AG04449 (cell line): ENCODE measurements at regions not wholly inside any gene's neighbourhood (a gene's known extent, or its start where the extent isn't known, plus 50 kb on each side); places are given as distances from the start of the nearest gene placed in this dataset.

Experiments used
- CTCF ChIA-PET: fragments of 350-600 bp; formaldehyde crosslinking; extraction: SDS; loops from one replicate; lab custom pipeline; 2021; ENCODE audit warnings: antibody characterized with exemption; lab: Yijun Ruan, JAX
- POLR2A ChIA-PET: fragments of 400-600, 350-600 bp; formaldehyde crosslinking; extraction: SDS; loops from one replicate; lab custom pipeline; 2020; ENCODE audit warnings: antibody characterized with exemption, inconsistent platforms; lab: Yijun Ruan, JAX
- DNase-seq: peaks from one replicate; pipeline ENCODE4 v3.0.0-alpha.2; 2010; ENCODE audit warnings: low read depth, low spot score
- H3K4me3 ChIP-seq: 2 replicates; pipeline ENCODE4 v1.5.1; 2011; ENCODE audit warnings: low read depth, mild to moderate bottlenecking, control low read depth, low read length
- CTCF ChIP-seq: IDR thresholded peaks from one replicate; pipeline ENCODE4 v1.5.1; 2011; ENCODE audit warnings: mild to moderate bottlenecking, moderate library complexity, low read length, control low read depth, inconsistent platforms; ENCODE audit not compliant: insufficient read depth; ENCODE audit errors: missing control alignments

GRCh38 chr13:69649063-69649392 is 458.6 kb upstream of the ATXN8OS start:
- no peak for DNase-seq
- ChIA-PET POLR2A (no interaction called here), CTCF (no interaction called here)
- no peak overlapping the region for H3K4me3 ChIP-seq
- TF ChIP-seq CTCF: no peak

GRCh38 chr13:69648340-69649062 is 459.1 kb upstream of the ATXN8OS start:
- no peak for TF ChIP-seq CTCF
- no peak overlapping the region for H3K4me3 ChIP-seq
- ChIA-PET CTCF (no interaction called here), POLR2A (no interaction called here)
- DNase-seq: no peak

- no peak for DNase-seq
- no peak for TF ChIP-seq CTCF
- H3K4me3 ChIP-seq: no peak overlapping the region
- ChIA-PET POLR2A (no interaction called here), CTCF (no interaction called here)
Observed at GRCh38 chr13:69644447-69644846, 463.2 kb upstream of the ATXN8OS start.

- DNase-seq: no peak
- TF ChIP-seq CTCF: no peak
- ChIA-PET POLR2A (no interaction called here), CTCF (no interaction called here)
- no peak overlapping the region for H3K4me3 ChIP-seq
Observed at GRCh38 chr13:69641773-69642172, 465.9 kb upstream of the ATXN8OS start.

GRCh38 chr13:69633044-69633443 is 474.6 kb upstream of the ATXN8OS start:
- H3K4me3 ChIP-seq: no peak overlapping the region

GRCh38 chr13:69623973-69624372 is 483.7 kb upstream of the ATXN8OS start:
- ChIA-PET CTCF (no interaction called here), POLR2A (no interaction called here)
- no peak for TF ChIP-seq CTCF

More at GRCh38 chr13:69633044-69633443, 474.6 kb upstream of the ATXN8OS start:
- CTCF ChIA-PET: no interaction called here
- DNase-seq: no peak
- POLR2A ChIA-PET: no interaction called here
- no peak for TF ChIP-seq CTCF

More at GRCh38 chr13:69623973-69624372, 483.7 kb upstream of the ATXN8OS start:
- H3K4me3 ChIP-seq: no peak overlapping the region
- DNase-seq: no peak
